NCI-H1048 (cell line): ENCODE measurements at regions not wholly inside any gene's neighbourhood (a gene's known extent, or its start where the extent isn't known, plus 50 kb on each side); places are given as distances from the start of the nearest gene placed in this dataset.
"Not testable (repeated sequence)": the region's sequence is repeated elsewhere in the genome, so short reads cannot be mapped to it uniquely, and the experiment has no call there.

Experiments
- DNase-seq: peaks from one replicate; lab custom pipeline; 2025; lab: John Stamatoyannopoulos, UW

DNA sequence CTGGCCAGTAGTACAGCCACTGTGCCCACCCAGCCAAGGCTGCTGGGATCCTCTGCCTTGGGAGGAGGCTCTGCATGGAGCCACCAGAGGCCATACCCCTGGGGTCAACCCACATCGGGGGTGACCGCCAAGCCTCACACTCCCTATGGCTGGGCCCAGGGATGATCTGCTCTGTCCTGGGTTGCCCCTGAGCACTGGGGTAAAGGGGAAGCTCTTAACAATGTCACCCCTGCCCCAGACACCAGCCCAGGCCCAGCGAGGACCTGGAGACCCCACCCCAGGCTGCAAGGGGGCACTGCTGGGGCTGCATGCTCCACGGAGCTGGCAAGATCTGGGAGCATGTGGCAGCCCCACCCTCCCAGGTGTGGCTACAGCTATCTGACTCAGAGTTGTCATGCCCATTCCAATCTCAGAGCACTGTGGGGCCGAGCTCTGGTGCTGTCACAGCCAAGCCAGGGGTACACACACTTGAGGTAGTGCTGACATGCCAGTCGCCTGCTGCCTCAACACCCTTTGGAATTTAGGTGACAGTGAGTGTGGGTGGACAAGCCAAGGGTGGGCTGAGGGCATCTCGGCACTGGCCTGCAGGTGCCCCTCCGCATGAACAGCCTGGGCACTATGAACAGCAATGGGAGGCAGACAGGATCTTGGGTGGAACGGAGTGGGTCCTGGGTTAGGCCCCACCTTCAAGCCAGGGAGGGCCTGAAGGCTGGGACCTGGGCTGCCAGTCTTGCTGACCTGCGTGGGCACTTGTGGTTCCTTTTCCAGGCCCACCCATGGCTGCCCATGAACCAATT, 427.7 kb downstream of the LRRIQ3 start:
- DNase-seq: no peak

- DNase-seq: no peak
Observed at GRCh38 chr1:73766786-73767348, 431.1 kb downstream of the LRRIQ3 start.

DNA sequence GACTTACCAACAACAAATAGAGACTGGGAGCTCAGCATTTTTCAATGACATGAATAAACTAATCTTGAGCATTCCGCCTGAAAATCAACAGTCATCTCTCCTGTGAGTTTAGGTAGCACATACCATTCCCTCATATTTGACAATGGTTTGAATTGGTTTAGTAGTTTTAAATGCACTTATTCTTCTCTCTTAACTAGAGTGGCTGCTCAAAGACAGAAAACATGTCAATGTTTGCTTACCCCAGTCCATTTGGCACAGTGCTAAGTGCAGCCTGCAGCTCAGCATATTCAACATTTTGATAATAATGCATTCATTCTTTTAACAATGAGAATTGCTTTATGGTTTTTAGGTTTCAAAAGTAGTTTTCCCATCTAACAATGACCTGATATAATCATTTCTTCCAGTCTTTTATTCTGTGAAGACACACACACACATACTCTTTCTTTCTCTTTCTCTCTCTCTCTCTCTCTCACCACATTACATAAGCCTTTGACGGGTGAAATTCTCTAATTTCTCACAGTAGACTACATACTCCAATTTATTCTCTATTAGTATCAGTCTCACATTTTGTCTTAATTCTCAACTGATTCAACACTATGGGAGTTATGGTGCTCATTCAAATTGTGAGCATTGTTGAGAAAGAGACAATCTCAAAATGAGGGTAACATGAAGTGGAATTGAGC, 432.3 kb downstream of the LRRIQ3 start:
- no peak for DNase-seq

- no peak for DNase-seq
Observed at GRCh38 chr1:73761559-73761958, 436.4 kb downstream of the LRRIQ3 start.

DNA sequence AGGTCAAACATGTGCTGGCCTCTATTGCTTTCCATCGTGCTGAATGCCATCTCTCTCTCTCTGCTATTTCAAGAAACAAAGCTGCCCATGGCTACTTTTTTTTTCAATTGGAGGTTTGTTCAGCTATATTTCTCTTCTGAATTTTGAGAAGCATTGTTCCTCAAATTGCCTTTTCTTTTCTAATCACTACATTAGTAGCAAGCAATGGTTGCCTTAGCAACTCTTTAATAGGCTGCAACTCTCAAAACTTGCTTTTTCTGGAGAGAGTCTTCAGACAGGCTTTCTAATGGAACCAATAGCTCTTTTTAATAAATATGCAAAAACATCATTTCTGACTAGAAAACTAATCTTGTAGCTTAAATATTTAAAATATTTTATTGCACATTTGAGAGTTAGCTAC, 439.0 kb downstream of the LRRIQ3 start:
- no peak for DNase-seq

GRCh38 chr1:73756817-73757216, 441.2 kb downstream of the LRRIQ3 start:
- no peak for DNase-seq

GRCh38 chr1:73755649-73756048, 442.3 kb downstream of the LRRIQ3 start:
- no peak for DNase-seq

GRCh38 chr1:73749996-73750395, 448.0 kb downstream of the LRRIQ3 start:
- DNase-seq: no peak

GRCh38 chr1:73744985-73745384, 453.0 kb downstream of the LRRIQ3 start:
- DNase-seq: no peak

DNA sequence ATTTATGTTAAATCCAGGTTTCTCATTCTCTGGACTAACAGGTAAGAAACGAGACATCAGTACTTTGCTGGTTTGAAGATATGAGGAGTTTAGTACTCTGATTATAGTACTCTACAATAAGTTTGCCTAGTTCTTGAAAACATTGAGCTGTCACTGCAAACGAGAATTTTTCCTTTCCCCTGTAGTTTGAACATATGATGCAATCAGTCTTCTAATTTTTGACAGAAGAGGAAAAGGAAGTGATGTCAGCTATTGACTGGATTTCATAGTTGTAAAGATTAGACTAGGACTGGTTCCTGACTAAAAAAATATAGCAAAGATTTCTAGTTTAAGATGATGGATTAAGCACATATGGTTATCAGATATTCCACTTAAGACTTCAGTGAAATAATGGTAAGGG, 461.9 kb downstream of the LRRIQ3 start:
- DNase-seq: no peak

DNA sequence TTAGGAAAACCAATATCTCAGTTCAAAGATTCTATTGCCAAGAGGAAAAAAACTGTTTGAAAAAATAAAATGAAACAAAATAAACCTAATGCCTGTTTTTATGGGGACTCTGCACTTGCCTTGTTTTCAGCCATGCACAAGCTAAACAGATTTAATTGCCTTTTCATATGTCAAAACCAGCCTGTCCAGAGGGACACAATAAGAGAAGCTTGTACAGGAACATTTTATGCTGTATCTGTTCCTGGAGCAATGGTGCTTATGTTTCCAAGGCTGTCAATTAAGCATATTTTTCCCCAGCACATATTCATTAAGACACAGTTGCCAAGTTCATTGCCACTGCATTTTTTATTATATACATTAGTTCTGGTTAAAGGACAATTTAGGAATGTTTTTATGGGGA, 470.9 kb downstream of the LRRIQ3 start:
- DNase-seq: no peak

- no peak for DNase-seq
Observed at GRCh38 chr1:73722055-73722454, 475.9 kb downstream of the LRRIQ3 start.

- no peak for DNase-seq
Observed at GRCh38 chr1:73717976-73718375, 480.0 kb downstream of the LRRIQ3 start.

GRCh38 chr1:73711089-73711488, 486.9 kb downstream of the LRRIQ3 start:
- DNase-seq: no peak

DNA sequence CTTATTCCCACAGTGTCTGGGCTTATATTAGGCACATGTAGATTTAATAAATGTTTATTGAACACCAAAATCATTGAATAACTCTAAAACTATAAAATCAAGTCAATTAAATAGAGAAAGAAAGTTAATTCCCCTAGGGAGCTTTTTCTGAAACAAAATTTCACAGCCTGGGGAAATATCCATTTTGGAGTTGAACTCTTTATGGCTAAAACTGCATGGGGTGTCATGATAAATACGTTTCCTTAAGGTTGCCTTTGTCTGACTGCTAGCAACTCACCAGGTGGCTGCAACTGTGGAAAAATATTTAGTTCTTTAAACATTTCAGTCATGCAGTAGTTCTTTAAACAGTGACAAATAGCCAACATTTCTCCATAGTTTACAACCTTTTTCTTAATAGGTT, 496.1 kb downstream of the LRRIQ3 start:
- DNase-seq: no peak

DNA sequence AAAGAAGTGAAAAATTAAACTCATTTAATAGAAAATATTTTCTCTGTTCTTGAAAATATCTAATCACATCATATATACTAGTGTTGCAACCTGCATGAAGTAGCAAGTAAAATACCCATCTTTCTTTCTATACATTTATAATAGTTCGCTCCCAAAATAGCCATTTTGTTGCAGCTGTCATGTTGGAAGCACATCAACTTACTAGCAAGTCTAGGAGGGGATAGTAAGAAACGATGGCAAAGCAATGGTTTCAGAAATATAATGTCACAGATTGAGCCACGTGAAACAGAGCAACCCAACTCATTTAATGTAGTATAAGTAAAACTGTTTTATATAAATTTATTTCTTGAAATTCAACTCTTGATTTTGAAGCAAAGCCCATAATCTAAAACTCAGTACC, 521.8 kb downstream of the LRRIQ3 start:
- DNase-seq: no peak

- no peak for DNase-seq
Observed at GRCh38 chr1:73674945-73675561, 522.9 kb downstream of the LRRIQ3 start.

DNA sequence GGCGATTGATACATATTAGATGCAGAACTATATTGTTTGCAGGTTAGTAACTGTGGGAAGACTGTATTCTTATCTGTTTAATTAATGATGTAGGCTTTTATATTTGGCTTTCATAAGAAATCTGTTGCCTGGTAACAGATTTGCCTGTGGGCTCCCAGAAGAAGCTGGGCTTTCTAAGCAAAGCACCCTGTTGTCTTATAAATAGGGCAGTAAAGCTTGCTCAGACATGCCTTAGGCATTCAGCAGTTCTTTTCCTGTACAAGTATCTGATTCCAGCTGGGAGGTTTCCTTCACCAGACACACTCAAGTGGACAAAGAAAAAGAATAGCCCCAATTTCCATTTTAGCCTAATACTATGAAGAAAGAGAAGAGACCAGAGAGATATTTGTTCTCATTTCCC, 524.0 kb downstream of the LRRIQ3 start:
- no peak for DNase-seq

GRCh38 chr1:73671530-73671929, 526.4 kb downstream of the LRRIQ3 start:
- DNase-seq: no peak

GRCh38 chr1:73667959-73668358, 530.0 kb downstream of the LRRIQ3 start:
- DNase-seq: not testable (repeated sequence)

GRCh38 chr1:73662526-73662925, 535.5 kb downstream of the LRRIQ3 start:
- DNase-seq: no peak

DNA sequence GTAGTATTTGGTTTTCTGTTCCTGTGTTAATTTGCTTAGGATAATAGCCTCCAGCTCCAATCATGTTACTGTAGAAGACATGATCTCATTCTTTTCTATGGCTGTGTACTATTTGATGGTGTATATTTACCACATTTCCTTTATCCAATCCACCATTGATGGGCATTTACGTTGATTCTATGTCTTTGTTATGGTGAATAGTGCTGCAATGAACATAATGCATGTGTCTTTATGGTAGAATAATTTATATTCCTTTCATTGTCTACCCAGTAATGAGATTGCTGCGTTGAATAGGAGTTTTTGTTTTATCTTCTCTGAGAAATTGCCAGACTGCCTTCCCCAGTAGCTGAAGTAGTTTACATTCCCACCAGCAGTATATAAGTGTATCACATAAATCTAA, 538.8 kb downstream of the LRRIQ3 start:
- no peak for DNase-seq

DNA sequence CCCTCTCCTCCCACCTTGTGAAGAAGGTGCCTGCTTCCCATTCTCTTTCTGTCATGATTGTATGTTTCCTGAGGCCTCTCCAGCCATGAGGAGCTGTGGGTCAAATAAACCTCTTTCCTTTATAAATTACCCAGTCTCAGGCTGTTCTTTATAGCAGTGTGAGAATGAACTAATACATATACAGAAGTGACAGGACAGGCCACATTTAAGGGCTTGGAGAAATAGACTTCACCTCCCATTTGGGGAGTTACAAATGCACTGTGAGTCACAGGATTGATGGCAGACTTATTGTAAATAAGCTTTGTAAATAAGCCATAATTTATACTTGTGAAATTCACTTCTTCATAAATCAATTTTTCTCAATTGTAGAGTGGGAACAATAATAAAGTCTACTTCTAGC, 543.3 kb downstream of the LRRIQ3 start:
- no peak for DNase-seq
